Astrocyte of the cerebellum (primary cell): ENCODE measurements at regions not wholly inside any gene's neighbourhood (a gene's known extent, or its start where the extent isn't known, plus 50 kb on each side); places are given as distances from the start of the nearest gene placed in this dataset.
A peak's percentile ranks its signal among the peaks of the same experiment; 100 is the strongest.

ENCODE experiments used
- DNase-seq: peaks from one replicate; pipeline ENCODE4 v3.0.0-alpha.2; 2011; ENCODE audit warnings: low read depth
- H3K4me3 ChIP-seq: 2 replicates; pipeline ENCODE4 v1.5.1; 2011; ENCODE audit warnings: mild to moderate bottlenecking, low read depth, low read length, moderate library complexity
- CTCF ChIP-seq: IDR thresholded peaks from 2 replicates; pipeline ENCODE4 v1.5.1; 2012; ENCODE audit warnings: low read length, low read depth, moderate library complexity, mild to moderate bottlenecking; ENCODE audit errors: missing control alignments
- in situ Hi-C: cut with HindIII; loops from 2 replicates; pipeline ENCODE4 v1.10.0; 2017; ENCODE audit warnings: low sequenced_read_pairs

- DNase-seq = peak; percentile 19
- in situ Hi-C loops = no loop called here
- H3K4me3 ChIP-seq = no peak overlapping the region
- no peak for TF ChIP-seq CTCF
Measured at GRCh38 chr4:131509521-131509920, 1639.6 kb upstream of the PCDH10 start.

- no peak for TF ChIP-seq CTCF
- no peak for DNase-seq
- no peak overlapping the region for H3K4me3 ChIP-seq
- in situ Hi-C loops = no loop called here
Measured at GRCh38 chr4:131526686-131527085, 1622.4 kb upstream of the PCDH10 start.

GRCh38 chr4:131531087-131531486, 1618.0 kb upstream of the PCDH10 start:
- no peak for DNase-seq
- no peak overlapping the region for H3K4me3 ChIP-seq
- in situ Hi-C loops = no loop called here
- no peak for TF ChIP-seq CTCF

GRCh38 chr4:131534944-131535645, 1614.0 kb upstream of the PCDH10 start:
- no peak overlapping the region for H3K4me3 ChIP-seq
- in situ Hi-C loops = no loop called here
- no peak for TF ChIP-seq CTCF

GRCh38 chr4:131540256-131540655, 1608.8 kb upstream of the PCDH10 start:
- no peak for TF ChIP-seq CTCF
- in situ Hi-C loops = no loop called here

More at GRCh38 chr4:131534944-131535645, 1614.0 kb upstream of the PCDH10 start:
- no peak for DNase-seq

GRCh38 chr4:131547506-131547981, 1601.5 kb upstream of the PCDH10 start:
- in situ Hi-C loops = no loop called here
- no peak for DNase-seq
- H3K4me3 ChIP-seq = no peak overlapping the region
- no peak for TF ChIP-seq CTCF

More at GRCh38 chr4:131540256-131540655, 1608.8 kb upstream of the PCDH10 start:
- H3K4me3 ChIP-seq = no peak overlapping the region
- no peak for DNase-seq
